ENCODE measurements at regions not wholly inside any gene's neighbourhood (a gene's known extent, or its start where the extent isn't known, plus 50 kb on each side); places are given as distances from the start of the nearest gene placed in this dataset.

- H3K4me1 ChIP-seq (replicated peaks in 1 of 2): no peaks in the 10 kb centered on the region
- H3K4me3 ChIP-seq: no peak overlapping the region
- no peaks in the 10 kb centered on the region for H3K9me3 ChIP-seq (replicated peaks in 1 of 3)
- DNase-seq: no peak
- H3K27ac ChIP-seq: no peak overlapping the region
- no peaks in the 10 kb centered on the region for H3K36me3 ChIP-seq (replicated peaks in 1 of 2)
- TF ChIP-seq POLR2A (IDR thresholded peaks at IDR 0.05) (no peak), CTCF (IDR thresholded peaks at IDR 0.05) (peak in 1 of 6 experiments; percentile 9)
- intact Hi-C loops (cut with DNase I): no loop called here
- WGBS, 4 donors: 44 to 58% (median 51%) methylated on average over 1 of the region's 1 CpG
- H3K27me3 ChIP-seq: peaks cover 4% of the 10 kb centered on the region
Observed at GRCh38 chr12:127025545-127025944, 1241.4 kb upstream of the TMEM132C start.

GRCh38 chr12:127035011-127035879 lies 1231.7 kb upstream of the TMEM132C start:
- Histone ChIP-seq H3K9me3 (replicated peaks in 1 of 3) (no peaks in the 10 kb centered on the region), H3K36me3 (replicated peaks in 1 of 2) (no peaks in the 10 kb centered on the region), H3K27ac (no peak overlapping the region), H3K27me3 (no peaks in the 10 kb centered on the region), H3K4me1 (replicated peaks in 1 of 2) (no peaks in the 10 kb centered on the region), H3K4me3 (no peak overlapping the region)
- WGBS, 4 donors: 81 to 90% (median 88%) methylated on average over 11 of the region's 11 CpGs
- TF ChIP-seq CTCF (IDR thresholded peaks at IDR 0.05) (no peak), POLR2A (IDR thresholded peaks at IDR 0.05) (no peak)
- DNase-seq: no peak
- intact Hi-C loops (cut with DNase I): no loop called here

- Histone ChIP-seq H3K4me1 (replicated peaks in 1 of 2) (no peaks in the 10 kb centered on the region), H3K36me3 (replicated peaks in 1 of 2) (no peaks in the 10 kb centered on the region), H3K27ac (no peak overlapping the region), H3K27me3 (no peaks in the 10 kb centered on the region), H3K4me3 (no peak overlapping the region), H3K9me3 (replicated peaks in 1 of 3) (no peaks in the 10 kb centered on the region)
- no peak for TF ChIP-seq CTCF (IDR thresholded peaks at IDR 0.05)
- no peak for TF ChIP-seq POLR2A (IDR thresholded peaks at IDR 0.05)
- intact Hi-C loops (cut with DNase I): no loop called here
- 92 to 100% (median 100%) methylated on average over 1 of the region's 1 CpG for WGBS, 4 donors
- no peak for DNase-seq
Observed at GRCh38 chr12:127038152-127038551, 1228.8 kb upstream of the TMEM132C start.

- DNase-seq: no peak
- Histone ChIP-seq H3K4me1 (replicated peaks in 1 of 2) (no peaks in the 10 kb centered on the region), H3K4me3 (no peak overlapping the region), H3K27me3 (no peaks in the 10 kb centered on the region), H3K36me3 (replicated peaks in 1 of 2) (no peaks in the 10 kb centered on the region), H3K27ac (no peak overlapping the region), H3K9me3 (replicated peaks in 1 of 3) (no peaks in the 10 kb centered on the region)
- 77 to 82% (median 80%) methylated on average over 10 of the region's 10 CpGs for WGBS, 4 donors
- TF ChIP-seq POLR2A (IDR thresholded peaks at IDR 0.05) (no peak), CTCF (IDR thresholded peaks at IDR 0.05) (no peak)
- intact Hi-C loops (cut with DNase I): no loop called here
Observed at GRCh38 chr12:127038761-127039160, 1228.2 kb upstream of the TMEM132C start.

All from adrenal gland (tissue), 9 donors.